Hepatocyte (in vitro differentiated cells): ENCODE measurements at regions not wholly inside any gene's neighbourhood (a gene's known extent, or its start where the extent isn't known, plus 50 kb on each side); places are given as distances from the start of the nearest gene placed in this dataset.

ENCODE experiments used
- CTCF ChIP-seq: fragments of 200-600 bp; sonication (generic); IDR thresholded peaks from 2 replicates; pipeline ENCODE4 v1.5.1; 2016; ENCODE audit warnings: antibody characterized with exemption, mild to moderate bottlenecking; ENCODE audit not compliant: poor library complexity
- EZH2 ChIP-seq: fragments of 200-600 bp; sonication (generic); IDR thresholded peaks from 2 replicates; pipeline ENCODE4 v1.6.1; 2016; ENCODE audit warnings: antibody characterized with exemption, mild to moderate bottlenecking, borderline replicate concordance

- TF ChIP-seq CTCF (no peak), EZH2 (no peak)
Observed at GRCh38 chr2:160694631-160695030, 201.0 kb upstream of the RBMS1 start.
